HG02759 (cell line): ENCODE measurements at regions not wholly inside any gene's neighbourhood (a gene's known extent, or its start where the extent isn't known, plus 50 kb on each side); places are given as distances from the start of the nearest gene placed in this dataset.

ENCODE experiments used
- ATAC-seq: cut with Tn5 transposase; IDR thresholded peaks from one replicate; pipeline ENCODE4 v1.9.1; 2021; ENCODE audit warnings: mild to moderate bottlenecking, moderate library complexity; ENCODE audit not compliant: unreplicated experiment

- no peak for ATAC-seq
Measured at GRCh38 chr7:35508623-35509400, 186.1 kb downstream of the HERPUD2 start.

- ATAC-seq: no peak
Measured at GRCh38 chr7:35505066-35505465, 189.9 kb downstream of the HERPUD2 start.

GRCh38 chr7:35504365-35504764 lies 190.6 kb downstream of the HERPUD2 start:
- ATAC-seq: no peak

- ATAC-seq: no peak
Measured at GRCh38 chr7:35501681-35502080, 193.3 kb downstream of the HERPUD2 start.

GRCh38 chr7:35499226-35499625 lies 195.7 kb downstream of the HERPUD2 start:
- ATAC-seq: no peak

GRCh38 chr7:35498416-35498815 lies 196.5 kb downstream of the HERPUD2 start:
- ATAC-seq: no peak

GRCh38 chr7:35495844-35496243 lies 199.1 kb downstream of the HERPUD2 start:
- no peak for ATAC-seq

- ATAC-seq: no peak
Measured at GRCh38 chr7:35495377-35495776, 199.6 kb downstream of the HERPUD2 start.

- no peak for ATAC-seq
Measured at GRCh38 chr7:35494407-35494806, 200.5 kb downstream of the HERPUD2 start.

- no peak for ATAC-seq
Measured at GRCh38 chr7:35492451-35493175, 202.3 kb downstream of the HERPUD2 start.

GRCh38 chr7:35491233-35491632 lies 203.7 kb downstream of the HERPUD2 start:
- ATAC-seq: no peak

GRCh38 chr7:35487841-35488240 lies 207.1 kb downstream of the HERPUD2 start:
- no peak for ATAC-seq

GRCh38 chr7:35487402-35487801 lies 207.5 kb downstream of the HERPUD2 start:
- ATAC-seq: no peak

GRCh38 chr7:35485436-35485835 lies 209.5 kb downstream of the HERPUD2 start:
- no peak for ATAC-seq

- no peak for ATAC-seq
Measured at GRCh38 chr7:35483568-35483967, 211.4 kb downstream of the HERPUD2 start.

GRCh38 chr7:35482231-35482630 lies 212.7 kb downstream of the HERPUD2 start:
- ATAC-seq: no peak

- ATAC-seq: no peak
Measured at GRCh38 chr7:35480806-35481205, 214.1 kb downstream of the HERPUD2 start.

- ATAC-seq: no peak
Measured at GRCh38 chr7:35477609-35478008, 217.3 kb downstream of the HERPUD2 start.

- ATAC-seq: no peak
Measured at GRCh38 chr7:35474100-35474499, 220.2 kb upstream of the TBX20 start.

- ATAC-seq: no peak
Measured at GRCh38 chr7:35468606-35469005, 214.7 kb upstream of the TBX20 start.

- no peak for ATAC-seq
Measured at GRCh38 chr7:35467456-35467978, 213.6 kb upstream of the TBX20 start.

- no peak for ATAC-seq
Measured at GRCh38 chr7:35465791-35466336, 212.0 kb upstream of the TBX20 start.
